ENCODE measurements at regions not wholly inside any gene's neighbourhood (a gene's known extent, or its start where the extent isn't known, plus 50 kb on each side); places are given as distances from the start of the nearest gene placed in this dataset.

- no peak overlapping the region for H3K4me3 Mint-ChIP-seq (ENCODE audit: unreplicated experiment)
- DNase-seq (ENCODE audit: low spot score), result no peak
- no peaks in the 10 kb centered on the region for H3K4me1 Mint-ChIP-seq (ENCODE audit: low read depth)
- no peak overlapping the region for H3K27ac Mint-ChIP-seq (ENCODE audit: unreplicated experiment)
- no peak for TF ChIP-seq CTCF (IDR thresholded peaks at IDR 0.05)
- no peaks in the 10 kb centered on the region for H3K36me3 Mint-ChIP-seq (ENCODE audit: low read depth)
- no peaks in the 10 kb centered on the region for H3K27me3 Mint-ChIP-seq (ENCODE audit: low read depth)
- H3K9me3 Mint-ChIP-seq (ENCODE audit: low read depth), result peaks cover 15% of the 10 kb centered on the region
Measured at GRCh38 chr17:10932938-10933337, 95.1 kb upstream of the PIRT start.

GRCh38 chr17:10931133-10931532, 93.2 kb upstream of the PIRT start:
- no peaks in the 10 kb centered on the region for H3K27me3 Mint-ChIP-seq (ENCODE audit: low read depth)
- H3K4me1 Mint-ChIP-seq (ENCODE audit: low read depth), result no peaks in the 10 kb centered on the region
- no peak for TF ChIP-seq CTCF (IDR thresholded peaks at IDR 0.05)
- no peak overlapping the region for H3K4me3 Mint-ChIP-seq (ENCODE audit: unreplicated experiment)
- no peak overlapping the region for H3K27ac Mint-ChIP-seq (ENCODE audit: unreplicated experiment)
- peaks cover 17% of the 10 kb centered on the region for H3K9me3 Mint-ChIP-seq (ENCODE audit: low read depth)
- no peaks in the 10 kb centered on the region for H3K36me3 Mint-ChIP-seq (ENCODE audit: low read depth)
- DNase-seq (ENCODE audit: low spot score), result no peak

- no peak overlapping the region for H3K4me3 Mint-ChIP-seq (ENCODE audit: unreplicated experiment)
- no peaks in the 10 kb centered on the region for H3K27me3 Mint-ChIP-seq (ENCODE audit: low read depth)
- no peaks in the 10 kb centered on the region for H3K36me3 Mint-ChIP-seq (ENCODE audit: low read depth)
- peaks cover 21% of the 10 kb centered on the region for H3K9me3 Mint-ChIP-seq (ENCODE audit: low read depth)
- DNase-seq (ENCODE audit: low spot score), result no peak
- no peaks in the 10 kb centered on the region for H3K4me1 Mint-ChIP-seq (ENCODE audit: low read depth)
- no peak for TF ChIP-seq CTCF (IDR thresholded peaks at IDR 0.05)
- H3K27ac Mint-ChIP-seq (ENCODE audit: unreplicated experiment), result no peak overlapping the region
Measured at GRCh38 chr17:10927712-10928111, 89.8 kb upstream of the PIRT start.

GRCh38 chr17:10920558-10921108, 82.7 kb upstream of the PIRT start:
- H3K27me3 Mint-ChIP-seq (ENCODE audit: low read depth), result no peaks in the 10 kb centered on the region
- H3K9me3 Mint-ChIP-seq (ENCODE audit: low read depth), result peaks cover 17% of the 10 kb centered on the region
- no peak for TF ChIP-seq CTCF (IDR thresholded peaks at IDR 0.05)
- H3K4me3 Mint-ChIP-seq (ENCODE audit: unreplicated experiment), result no peak overlapping the region
- H3K27ac Mint-ChIP-seq (ENCODE audit: unreplicated experiment), result no peak overlapping the region
- DNase-seq (ENCODE audit: low spot score), result no peak
- no peaks in the 10 kb centered on the region for H3K4me1 Mint-ChIP-seq (ENCODE audit: low read depth)
- H3K36me3 Mint-ChIP-seq (ENCODE audit: low read depth), result no peaks in the 10 kb centered on the region

GRCh38 chr17:10907370-10907769, 69.5 kb upstream of the PIRT start:
- H3K4me1 Mint-ChIP-seq (ENCODE audit: low read depth), result no peaks in the 10 kb centered on the region
- TF ChIP-seq CTCF (IDR thresholded peaks at IDR 0.05), result no peak
- no peak overlapping the region for H3K27ac Mint-ChIP-seq (ENCODE audit: unreplicated experiment)
- peaks cover 12% of the 10 kb centered on the region for H3K9me3 Mint-ChIP-seq (ENCODE audit: low read depth)
- peaks cover 1% of the 10 kb centered on the region for H3K36me3 Mint-ChIP-seq (ENCODE audit: low read depth)
- no peaks in the 10 kb centered on the region for H3K27me3 Mint-ChIP-seq (ENCODE audit: low read depth)
- DNase-seq (ENCODE audit: low spot score), result no peak
- H3K4me3 Mint-ChIP-seq (ENCODE audit: unreplicated experiment), result no peak overlapping the region
